MM.1S (cell line): ENCODE measurements at regions not wholly inside any gene's neighbourhood (a gene's known extent, or its start where the extent isn't known, plus 50 kb on each side); places are given as distances from the start of the nearest gene placed in this dataset.
"Not testable (repeated sequence)": the region's sequence is repeated elsewhere in the genome, so short reads cannot be mapped to it uniquely, and the experiment has no call there.

ENCODE experiments used
- DNase-seq: peaks from one replicate; pipeline ENCODE4 v3.0.0-alpha.2; 2015
- H2AFZ ChIP-seq: fragments of 300-600 bp; sonication (generic); 2 replicates; pipeline ENCODE4 v1.6.0; 2016; ENCODE audit warnings: antibody characterized with exemption, low read length
- H3F3A ChIP-seq: fragments of 300-600 bp; sonication (generic); 2 replicates; pipeline ENCODE4 v1.6.1; 2016; ENCODE audit warnings: mild to moderate bottlenecking, antibody characterized with exemption, low read length, moderate library complexity, mixed read lengths; ENCODE audit not compliant: insufficient read depth
- H3K27ac ChIP-seq: fragments of 300-600 bp; sonication (generic); 2 replicates; pipeline ENCODE4 v1.5.1; 2016; ENCODE audit warnings: mild to moderate bottlenecking, low read length
- H3K27me3 ChIP-seq: fragments of 300-600 bp; sonication (generic); replicated peaks from 2 replicates; pipeline ENCODE4 v1.6.0; 2016; ENCODE audit warnings: low read length; ENCODE audit not compliant: insufficient read depth
- H3K36me3 ChIP-seq: fragments of 300-600 bp; sonication (generic); replicated peaks from 2 replicates; pipeline ENCODE4 v1.6.1; 2016; ENCODE audit warnings: mild to moderate bottlenecking, low read length, mixed read lengths; ENCODE audit not compliant: insufficient read depth
- H3K4me1 ChIP-seq: fragments of 300-600 bp; sonication (generic); 2 replicates; pipeline ENCODE4 v1.6.1; 2016; ENCODE audit warnings: low read length, mixed read lengths
- H3K4me2 ChIP-seq: fragments of 300-600 bp; sonication (generic); 2 replicates; pipeline ENCODE4 v1.6.0; 2016; ENCODE audit warnings: low read depth, low read length
- H3K4me3 ChIP-seq: fragments of 300-600 bp; sonication (generic); 2 replicates; pipeline ENCODE4 v1.5.1; 2016; ENCODE audit warnings: low read length, mixed read lengths
- H3K79me2 ChIP-seq: fragments of 300-600 bp; sonication (generic); 2 replicates; pipeline ENCODE4 v1.6.1; 2016; ENCODE audit warnings: mixed run types, low read length, mixed read lengths
- H3K9ac ChIP-seq: fragments of 300-600 bp; sonication (generic); 2 replicates; pipeline ENCODE4 v1.6.1; 2016; ENCODE audit warnings: low read length, mixed read lengths
- H3K9me2 ChIP-seq: fragments of 300-600 bp; sonication (generic); replicated peaks from 2 replicates; pipeline ENCODE4 v1.6.1; 2016; ENCODE audit warnings: mild to moderate bottlenecking, low read length, mixed read lengths; ENCODE audit not compliant: insufficient read depth
- H3K9me3 ChIP-seq: fragments of 300-600 bp; sonication (generic); replicated peaks from 2 replicates; pipeline ENCODE4 v1.6.1; 2016; ENCODE audit warnings: mild to moderate bottlenecking, low read length, mixed read lengths; ENCODE audit not compliant: insufficient read depth
- H4K20me1 ChIP-seq: fragments of 300-600 bp; sonication (generic); 2 replicates; pipeline ENCODE4 v1.6.1; 2016; ENCODE audit warnings: mild to moderate bottlenecking, low read length, moderate library complexity, mixed read lengths; ENCODE audit not compliant: insufficient read depth
- EZH2 ChIP-seq: fragments of 300-600 bp; sonication (generic); optimal IDR thresholded peaks from 2 replicates; pipeline ENCODE3; 2017; ENCODE audit warnings: low read depth, mild to moderate bottlenecking, antibody characterized with exemption, low read length, mixed read lengths
- EZH2phosphoT487 ChIP-seq: fragments of 300-600 bp; sonication (generic); IDR thresholded peaks from 2 replicates; pipeline ENCODE4 v1.6.1; 2018; ENCODE audit warnings: antibody characterized with exemption, low read length
- TF ChIP-seq, protein P1 (sequence below): fragments of 300-600 bp; sonication (generic); IDR thresholded peaks from 2 replicates; pipeline ENCODE4 v1.5.1; 2016; ENCODE audit warnings: antibody characterized with exemption, low read length, mixed read lengths

DNA sequence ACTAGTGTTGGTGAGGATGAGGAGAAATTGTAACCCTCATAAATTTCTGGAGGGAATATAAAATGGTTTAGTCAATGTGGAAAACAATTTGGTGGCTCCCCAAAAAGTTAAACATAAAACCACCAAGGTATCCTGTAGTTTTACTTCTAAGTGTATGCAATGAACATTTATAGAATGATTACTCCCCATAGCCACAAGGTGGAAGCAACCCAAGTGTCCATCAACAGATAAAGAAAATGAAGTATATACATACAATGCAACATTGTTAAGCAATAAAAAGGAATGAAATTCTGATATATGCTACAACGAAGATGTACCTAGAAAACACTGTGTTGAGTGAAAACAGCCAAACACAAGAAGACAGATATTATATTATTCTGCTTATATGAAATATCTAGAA is 569.1 kb upstream of the GRID2 start:
- Histone ChIP-seq H3K4me3 (no peak overlapping the region), H4K20me1 (no peaks in the 10 kb centered on the region), H3K9me2 (no peaks in the 10 kb centered on the region), H3K27ac (no peak overlapping the region), H3K36me3 (no peaks in the 10 kb centered on the region), H3K4me2 (no peak overlapping the region), H3K9ac (no peak overlapping the region), H2AFZ (no peak overlapping the region), H3K4me1 (no peaks in the 10 kb centered on the region), H3K27me3 (no peaks in the 10 kb centered on the region), H3F3A (no peaks in the 10 kb centered on the region), H3K79me2 (no peaks in the 10 kb centered on the region), H3K9me3 (no peaks in the 10 kb centered on the region)
- TF ChIP-seq EZH2, result no peak
- TF ChIP-seq EZH2phosphoT487, result no peak
- TF ChIP-seq, protein P1, sequence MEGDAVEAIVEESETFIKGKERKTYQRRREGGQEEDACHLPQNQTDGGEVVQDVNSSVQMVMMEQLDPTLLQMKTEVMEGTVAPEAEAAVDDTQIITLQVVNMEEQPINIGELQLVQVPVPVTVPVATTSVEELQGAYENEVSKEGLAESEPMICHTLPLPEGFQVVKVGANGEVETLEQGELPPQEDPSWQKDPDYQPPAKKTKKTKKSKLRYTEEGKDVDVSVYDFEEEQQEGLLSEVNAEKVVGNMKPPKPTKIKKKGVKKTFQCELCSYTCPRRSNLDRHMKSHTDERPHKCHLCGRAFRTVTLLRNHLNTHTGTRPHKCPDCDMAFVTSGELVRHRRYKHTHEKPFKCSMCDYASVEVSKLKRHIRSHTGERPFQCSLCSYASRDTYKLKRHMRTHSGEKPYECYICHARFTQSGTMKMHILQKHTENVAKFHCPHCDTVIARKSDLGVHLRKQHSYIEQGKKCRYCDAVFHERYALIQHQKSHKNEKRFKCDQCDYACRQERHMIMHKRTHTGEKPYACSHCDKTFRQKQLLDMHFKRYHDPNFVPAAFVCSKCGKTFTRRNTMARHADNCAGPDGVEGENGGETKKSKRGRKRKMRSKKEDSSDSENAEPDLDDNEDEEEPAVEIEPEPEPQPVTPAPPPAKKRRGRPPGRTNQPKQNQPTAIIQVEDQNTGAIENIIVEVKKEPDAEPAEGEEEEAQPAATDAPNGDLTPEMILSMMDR, result no peak
- no peak for DNase-seq

DNA sequence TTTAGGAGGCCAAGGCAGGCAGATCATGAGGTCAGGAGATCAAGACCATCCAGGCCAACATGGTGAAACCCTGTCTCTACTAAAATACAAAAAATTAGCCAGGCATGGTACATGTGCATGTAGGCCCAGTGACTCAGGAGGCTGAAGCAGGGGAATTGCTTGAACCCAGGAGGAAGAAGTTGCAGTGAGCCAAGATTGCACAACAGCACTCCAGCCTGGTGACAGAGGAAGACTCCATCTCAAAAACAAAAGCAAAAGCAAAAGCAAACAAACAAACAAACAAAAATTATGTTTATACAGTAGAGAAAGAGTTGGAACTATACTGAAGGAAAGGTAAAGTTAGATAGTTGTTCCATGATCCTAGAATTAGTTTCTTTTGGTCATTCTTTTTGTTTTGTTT is 564.9 kb upstream of the GRID2 start:
- not testable (repeated sequence) for H2AFZ ChIP-seq

DNA sequence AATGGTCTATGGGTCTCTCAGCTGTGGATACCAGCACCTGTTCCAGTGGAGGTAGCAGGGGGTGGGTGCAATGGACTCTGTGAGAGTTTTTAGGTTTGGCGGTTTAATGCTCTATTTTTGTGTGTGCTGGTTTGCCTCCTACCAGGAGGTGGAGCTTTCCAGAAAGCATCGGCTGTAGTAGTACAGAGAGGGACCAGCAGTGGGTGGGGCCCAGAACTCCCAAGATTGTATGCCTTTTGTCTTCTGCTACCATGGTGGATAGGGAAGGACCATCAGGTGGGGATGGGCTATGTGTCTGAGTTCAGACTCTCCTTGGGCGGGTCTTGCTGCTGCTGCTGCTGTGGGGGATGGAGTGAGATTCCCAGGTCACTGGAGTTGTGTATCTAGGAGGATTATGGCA is 557.2 kb upstream of the GRID2 start:
- no peaks in the 10 kb centered on the region for H3K79me2 ChIP-seq
- H3K36me3 ChIP-seq, result no peaks in the 10 kb centered on the region
- TF ChIP-seq, protein P1, result no peak
- TF ChIP-seq EZH2phosphoT487, result no peak
- no peak for TF ChIP-seq EZH2
- no peak overlapping the region for H3K27ac ChIP-seq
- no peak for DNase-seq
- H3K4me1 ChIP-seq, result no peaks in the 10 kb centered on the region
- H3K4me3 ChIP-seq, result no peak overlapping the region
- no peaks in the 10 kb centered on the region for H3K9me2 ChIP-seq
- no peaks in the 10 kb centered on the region for H3F3A ChIP-seq
- no peak overlapping the region for H3K9ac ChIP-seq
- no peaks in the 10 kb centered on the region for H3K27me3 ChIP-seq
- no peak overlapping the region for H2AFZ ChIP-seq
- no peaks in the 10 kb centered on the region for H4K20me1 ChIP-seq
- H3K4me2 ChIP-seq, result no peak overlapping the region
- H3K9me3 ChIP-seq, result no peaks in the 10 kb centered on the region

More for the DNA sequence above, 564.9 kb upstream of the GRID2 start:
- not testable (repeated sequence) for H3K36me3 ChIP-seq, DNase-seq, H3K4me2 ChIP-seq, H3K9me2 ChIP-seq, H3K4me1 ChIP-seq, H3K79me2 ChIP-seq, H3F3A ChIP-seq, H3K9ac ChIP-seq, H3K27me3 ChIP-seq, H3K4me3 ChIP-seq, H4K20me1 ChIP-seq, H3K9me3 ChIP-seq, H3K27ac ChIP-seq

DNA sequence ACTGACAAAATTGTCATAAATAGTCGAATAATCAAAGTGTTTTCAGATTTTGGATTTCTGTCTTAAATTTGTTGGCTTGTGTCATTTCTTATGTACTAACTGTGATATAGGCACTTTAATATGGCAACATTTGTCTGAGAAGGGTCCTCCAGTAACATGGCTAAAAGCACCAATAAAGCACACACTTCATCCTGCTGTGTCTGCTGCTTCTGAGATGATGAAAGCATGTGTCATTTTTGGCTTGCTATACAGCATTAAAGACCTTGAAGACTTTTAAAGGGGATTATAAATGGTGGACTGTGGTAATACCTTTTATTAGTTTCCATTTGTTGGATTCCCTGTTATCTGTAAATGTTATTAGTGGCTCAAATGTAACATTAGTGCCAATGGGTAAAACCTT is 551.8 kb upstream of the GRID2 start:
- no peak overlapping the region for H2AFZ ChIP-seq
- no peaks in the 10 kb centered on the region for H3K9me3 ChIP-seq
- no peaks in the 10 kb centered on the region for H3F3A ChIP-seq
- H3K27me3 ChIP-seq, result no peaks in the 10 kb centered on the region
- H3K36me3 ChIP-seq, result no peaks in the 10 kb centered on the region
- DNase-seq, result no peak
- no peak overlapping the region for H3K4me2 ChIP-seq
- no peaks in the 10 kb centered on the region for H3K4me1 ChIP-seq
- H3K79me2 ChIP-seq, result no peaks in the 10 kb centered on the region
- no peak overlapping the region for H3K9ac ChIP-seq
- H3K4me3 ChIP-seq, result no peak overlapping the region
- TF ChIP-seq, protein P1, result no peak
- no peak for TF ChIP-seq EZH2phosphoT487
- TF ChIP-seq EZH2, result no peak
- no peaks in the 10 kb centered on the region for H4K20me1 ChIP-seq
- no peaks in the 10 kb centered on the region for H3K9me2 ChIP-seq
- H3K27ac ChIP-seq, result no peak overlapping the region
